PC-3 (cell line): ENCODE measurements at regions not wholly inside any gene's neighbourhood (a gene's known extent, or its start where the extent isn't known, plus 50 kb on each side); places are given as distances from the start of the nearest gene placed in this dataset.

Experiments used
- ATAC-seq: fragments of 200-7000 bp; cut with Tn5 transposase; 2 replicates; pipeline ENCODE4 v1.9.1; 2020; ENCODE audit warnings: mild to moderate bottlenecking, moderate library complexity
- BruUV-seq: library from RNA; stranded (reverse); fragments of 400-500 nt; replicated peaks from 2 replicates; lab custom pipeline; 2021; lab: Mats Ljungman, UMichigan
- CTCF ChIA-PET: fragments of 300-600 bp; sonication (Branson Sonifier 250); formaldehyde crosslinking; loops from one replicate; lab custom pipeline; 2022; ENCODE audit warnings: antibody characterized with exemption; lab: Charles Lee
- POLR2A ChIA-PET: fragments of 300-600 bp; sonication (Branson Sonifier 250); formaldehyde crosslinking; loops from one replicate; lab custom pipeline; 2022; ENCODE audit warnings: antibody characterized with exemption; ENCODE audit not compliant: unreplicated experiment; lab: Charles Lee
- DNase-seq: peaks from one replicate; pipeline ENCODE4 v3.0.0-alpha.2; 2015
- H2AFZ ChIP-seq: fragments of 300-600 bp; sonication (generic); 2 replicates; pipeline ENCODE4 v1.6.0; 2016; ENCODE audit warnings: antibody characterized with exemption, low read length
- H3F3A ChIP-seq: fragments of 300-600 bp; sonication (generic); one replicate; pipeline ENCODE4 v1.6.0; 2017; ENCODE audit warnings: antibody characterized with exemption, low read length, control low read depth, mild to moderate bottlenecking; ENCODE audit not compliant: unreplicated experiment
- H3K27ac ChIP-seq: fragments of 300-600 bp; sonication (generic); 2 replicates; pipeline ENCODE4 v1.5.1; 2016; ENCODE audit warnings: mild to moderate bottlenecking, low read length
- H3K27me3 ChIP-seq: fragments of 300-600 bp; sonication (generic); 2 replicates; pipeline ENCODE4 v1.6.1; 2016; ENCODE audit warnings: low read length, mixed read lengths
- H3K36me3 ChIP-seq: fragments of 300-600 bp; sonication (generic); 2 replicates; pipeline ENCODE4 v1.6.1; 2016; ENCODE audit warnings: low read depth, mixed run types, low read length, mixed read lengths
- H3K4me1 ChIP-seq: fragments of 300-600 bp; sonication (generic); 2 replicates; pipeline ENCODE4 v1.5.1; 2016; ENCODE audit warnings: low read length; ENCODE audit not compliant: insufficient read depth
- H3K4me2 ChIP-seq: fragments of 300-600 bp; sonication (generic); 2 replicates; pipeline ENCODE4 v1.6.0; 2016; ENCODE audit warnings: low read length
- H3K4me3 ChIP-seq: fragments of 300-600 bp; sonication (generic); 2 replicates; pipeline ENCODE4 v1.5.1; 2016; ENCODE audit warnings: mild to moderate bottlenecking, low read length, mixed read lengths
- H3K79me2 ChIP-seq: fragments of 300-600 bp; sonication (generic); 2 replicates; pipeline ENCODE4 v1.6.1; 2017; ENCODE audit warnings: low read length, mixed read lengths
- H3K9ac ChIP-seq: fragments of 300-600 bp; sonication (generic); 2 replicates; pipeline ENCODE4 v1.6.0; 2016; ENCODE audit warnings: mild to moderate bottlenecking, low read length
- H3K9me2 ChIP-seq: fragments of 300-600 bp; sonication (generic); replicated peaks from 2 replicates; pipeline ENCODE4 v1.6.1; 2016; ENCODE audit warnings: mixed run types, low read length, mixed read lengths
- H3K9me3 ChIP-seq: fragments of 300-600 bp; sonication (generic); 2 replicates; pipeline ENCODE4 v1.6.1; 2016; ENCODE audit warnings: low read length, mixed read lengths
- H4K20me1 ChIP-seq: fragments of 300-600 bp; sonication (generic); 2 replicates; pipeline ENCODE4 v1.6.1; 2016; ENCODE audit warnings: low read length, mixed read lengths
- EZH2 ChIP-seq: fragments of 300-600 bp; sonication (generic); IDR thresholded peaks from one replicate; pipeline ENCODE4 v1.6.1; 2017; ENCODE audit warnings: antibody characterized with exemption, mild to moderate bottlenecking, low read length; ENCODE audit not compliant: unreplicated experiment
- EZH2phosphoT487 ChIP-seq: fragments of 300-600 bp; sonication (generic); IDR thresholded peaks from 2 replicates; pipeline ENCODE4 v1.6.1; 2018; ENCODE audit warnings: mild to moderate bottlenecking, antibody characterized with exemption, low read length, borderline replicate concordance
- intact Hi-C: fragments of 100-400 bp; cut with micrococcal nuclease; formaldehyde crosslinking; loops from 2 replicates; pipeline ENCODE4 v1.9.0; 2023
- TF ChIP-seq, protein P1 (sequence below): fragments of 300-600 bp; sonication (generic); conservative IDR thresholded peaks from 2 replicates; pipeline ENCODE4 v1.5.1; 2017; ENCODE audit warnings: antibody characterized with exemption, low read depth, mild to moderate bottlenecking, low read length

DNA sequence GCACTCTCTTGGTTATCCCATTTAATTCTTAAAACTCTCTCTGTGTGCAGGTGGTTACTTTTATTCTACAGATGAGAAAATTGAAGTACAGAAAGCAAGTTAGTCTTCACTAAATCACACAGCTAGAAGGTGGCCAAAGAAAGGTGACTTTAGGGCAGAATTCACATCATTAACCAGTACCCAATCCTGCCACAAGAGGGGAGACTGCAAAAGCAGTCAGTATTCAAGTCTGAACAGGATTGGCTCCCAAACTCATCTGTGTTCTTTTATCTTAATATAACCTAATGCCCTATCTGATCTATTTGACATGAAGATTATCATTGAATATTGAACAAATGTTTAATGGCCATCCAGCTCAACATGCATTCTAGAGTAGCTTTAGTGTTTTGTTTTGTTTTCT, 225.3 kb upstream of the FAM83B start:
- Histone ChIP-seq H3K4me2 (no peak overlapping the region), H4K20me1 (no peaks in the 10 kb centered on the region), H2AFZ (no peak overlapping the region), H3K9me3 (no peaks in the 10 kb centered on the region), H3K36me3 (no peaks in the 10 kb centered on the region), H3K79me2 (no peaks in the 10 kb centered on the region), H3K4me1 (peaks cover 16% of the 10 kb centered on the region), H3K9me2 (no peaks in the 10 kb centered on the region), H3K27me3 (no peaks in the 10 kb centered on the region), H3K27ac (no peak overlapping the region), H3K9ac (no peak overlapping the region), H3F3A (no peaks in the 10 kb centered on the region), H3K4me3 (no peak overlapping the region)
- DNase-seq (no peak), ATAC-seq (no peak)
- POLR2A ChIA-PET, result interaction anchor here (0.6 kb wide), 1 partner anchor 21 kb away, joined by 3 read pairs; no protein-coding TSS in a partner anchor
- intact Hi-C loops, result no loop called here
- TF ChIP-seq EZH2 (no peak), EZH2phosphoT487 (no peak)
- TF ChIP-seq, protein P1, sequence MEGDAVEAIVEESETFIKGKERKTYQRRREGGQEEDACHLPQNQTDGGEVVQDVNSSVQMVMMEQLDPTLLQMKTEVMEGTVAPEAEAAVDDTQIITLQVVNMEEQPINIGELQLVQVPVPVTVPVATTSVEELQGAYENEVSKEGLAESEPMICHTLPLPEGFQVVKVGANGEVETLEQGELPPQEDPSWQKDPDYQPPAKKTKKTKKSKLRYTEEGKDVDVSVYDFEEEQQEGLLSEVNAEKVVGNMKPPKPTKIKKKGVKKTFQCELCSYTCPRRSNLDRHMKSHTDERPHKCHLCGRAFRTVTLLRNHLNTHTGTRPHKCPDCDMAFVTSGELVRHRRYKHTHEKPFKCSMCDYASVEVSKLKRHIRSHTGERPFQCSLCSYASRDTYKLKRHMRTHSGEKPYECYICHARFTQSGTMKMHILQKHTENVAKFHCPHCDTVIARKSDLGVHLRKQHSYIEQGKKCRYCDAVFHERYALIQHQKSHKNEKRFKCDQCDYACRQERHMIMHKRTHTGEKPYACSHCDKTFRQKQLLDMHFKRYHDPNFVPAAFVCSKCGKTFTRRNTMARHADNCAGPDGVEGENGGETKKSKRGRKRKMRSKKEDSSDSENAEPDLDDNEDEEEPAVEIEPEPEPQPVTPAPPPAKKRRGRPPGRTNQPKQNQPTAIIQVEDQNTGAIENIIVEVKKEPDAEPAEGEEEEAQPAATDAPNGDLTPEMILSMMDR, result no peak
- CTCF ChIA-PET, result no interaction called here
- no TSS peak for BruUV-seq

DNA sequence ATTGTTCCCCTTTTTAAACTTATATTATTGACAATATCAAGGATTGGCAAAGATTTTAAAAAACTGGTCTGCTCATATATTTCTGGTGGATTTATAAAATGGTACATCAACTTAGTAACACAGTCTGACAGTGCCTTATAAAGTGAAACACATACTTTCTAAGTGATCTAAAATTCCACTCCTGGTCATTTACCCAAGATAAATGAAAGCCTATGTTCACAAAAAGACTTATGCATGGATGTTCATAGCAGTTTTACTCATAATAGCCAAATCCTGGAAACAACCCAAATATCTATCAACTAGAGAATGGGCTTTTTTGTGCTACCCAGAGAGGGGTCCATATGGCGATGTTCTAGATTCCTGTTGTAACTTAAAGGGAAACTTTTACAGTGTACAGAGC, 222.4 kb upstream of the FAM83B start:
- ATAC-seq, result no peak
- H3K27me3 ChIP-seq, result no peaks in the 10 kb centered on the region
- intact Hi-C loops, result no loop called here
- H4K20me1 ChIP-seq, result no peaks in the 10 kb centered on the region
- no peaks in the 10 kb centered on the region for H3F3A ChIP-seq
- H2AFZ ChIP-seq, result no peak overlapping the region
- H3K36me3 ChIP-seq, result no peaks in the 10 kb centered on the region
- H3K9me2 ChIP-seq, result no peaks in the 10 kb centered on the region
- no peaks in the 10 kb centered on the region for H3K9me3 ChIP-seq
- POLR2A ChIA-PET, result no interaction called here
- H3K4me3 ChIP-seq, result no peak overlapping the region
- TF ChIP-seq EZH2, result no peak
- no peaks in the 10 kb centered on the region for H3K4me1 ChIP-seq
- H3K9ac ChIP-seq, result no peak overlapping the region
- H3K4me2 ChIP-seq, result no peak overlapping the region
- no peaks in the 10 kb centered on the region for H3K79me2 ChIP-seq
- no peak for DNase-seq
- CTCF ChIA-PET, result no interaction called here
- no peak overlapping the region for H3K27ac ChIP-seq
- BruUV-seq, result no TSS peak

DNA sequence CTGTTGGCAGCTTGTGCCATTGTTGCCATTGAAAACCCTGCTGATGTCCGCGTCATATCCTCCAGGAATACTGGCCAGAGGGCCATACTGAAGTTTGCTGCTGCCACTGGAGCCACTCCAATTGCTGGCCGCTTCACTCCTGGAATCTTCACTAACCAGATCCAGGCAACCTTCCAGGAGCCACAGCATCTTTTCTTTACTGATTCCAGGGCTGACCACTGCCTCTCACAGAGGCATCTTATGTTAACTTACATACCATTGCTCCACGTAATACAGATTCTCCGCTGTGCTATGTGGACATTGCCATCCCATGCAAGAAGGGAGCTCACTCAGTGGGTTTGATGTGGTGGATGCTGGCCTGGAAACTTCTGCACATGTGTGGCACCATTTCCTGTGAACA, 221.8 kb upstream of the FAM83B start:
- no peaks in the 10 kb centered on the region for H3K4me1 ChIP-seq
- H3K27me3 ChIP-seq, result no peaks in the 10 kb centered on the region
- no peak for ATAC-seq
- H3K79me2 ChIP-seq, result no peaks in the 10 kb centered on the region
- no peaks in the 10 kb centered on the region for H3K9me3 ChIP-seq
- H3K9me2 ChIP-seq, result no peaks in the 10 kb centered on the region
- POLR2A ChIA-PET, result no interaction called here
- no peak overlapping the region for H3K9ac ChIP-seq
- no peak for DNase-seq
- no peaks in the 10 kb centered on the region for H3F3A ChIP-seq
- H3K4me2 ChIP-seq, result no peak overlapping the region
- intact Hi-C loops, result no loop called here
- H3K4me3 ChIP-seq, result no peak overlapping the region
- no peaks in the 10 kb centered on the region for H3K36me3 ChIP-seq
- no peak overlapping the region for H3K27ac ChIP-seq
- CTCF ChIA-PET, result no interaction called here
- no peak for TF ChIP-seq EZH2phosphoT487
- TF ChIP-seq, protein P1, result no peak
- no peak for TF ChIP-seq EZH2
- no peaks in the 10 kb centered on the region for H4K20me1 ChIP-seq
- H2AFZ ChIP-seq, result no peak overlapping the region
- no TSS peak for BruUV-seq
